ENCODE measurements at regions not wholly inside any gene's neighbourhood (a gene's known extent, or its start where the extent isn't known, plus 50 kb on each side); places are given as distances from the start of the nearest gene placed in this dataset.

GRCh38 chr21:15233611-15234010 lies 168.8 kb upstream of the NRIP1 start:
- H3K27ac ChIP-seq: no peak overlapping the region
- TF ChIP-seq ZFX (IDR thresholded peaks at IDR 0.05; ENCODE audit: borderline replicate concordance) (no peak), CTCF (IDR thresholded peaks at IDR 0.05) (no peak)

GRCh38 chr21:15236111-15236510 lies 171.3 kb upstream of the NRIP1 start:
- no peak overlapping the region for H3K27ac ChIP-seq
- TF ChIP-seq ZFX (IDR thresholded peaks at IDR 0.05; ENCODE audit: borderline replicate concordance) (no peak), CTCF (IDR thresholded peaks at IDR 0.05) (no peak)

- H3K27ac ChIP-seq: no peak overlapping the region
- TF ChIP-seq ZFX (IDR thresholded peaks at IDR 0.05; ENCODE audit: borderline replicate concordance): no peak
- TF ChIP-seq CTCF (IDR thresholded peaks at IDR 0.05): no peak
Observed at GRCh38 chr21:15240848-15241247, 176.0 kb upstream of the NRIP1 start.

GRCh38 chr21:15241997-15242736 lies 177.4 kb upstream of the NRIP1 start:
- no peak overlapping the region for H3K27ac ChIP-seq
- peak; percentile 22 for TF ChIP-seq CTCF (IDR thresholded peaks at IDR 0.05)
- no peak for TF ChIP-seq ZFX (IDR thresholded peaks at IDR 0.05; ENCODE audit: borderline replicate concordance)

GRCh38 chr21:15242906-15243305 lies 178.1 kb upstream of the NRIP1 start:
- H3K27ac ChIP-seq: no peak overlapping the region
- TF ChIP-seq ZFX (IDR thresholded peaks at IDR 0.05; ENCODE audit: borderline replicate concordance) (no peak), CTCF (IDR thresholded peaks at IDR 0.05) (no peak)

GRCh38 chr21:15243406-15243805 lies 178.6 kb upstream of the NRIP1 start:
- TF ChIP-seq ZFX (IDR thresholded peaks at IDR 0.05; ENCODE audit: borderline replicate concordance) (no peak), CTCF (IDR thresholded peaks at IDR 0.05) (no peak)
- no peak overlapping the region for H3K27ac ChIP-seq

- H3K27ac ChIP-seq: no peak overlapping the region
- TF ChIP-seq ZFX (IDR thresholded peaks at IDR 0.05; ENCODE audit: borderline replicate concordance) (no peak), CTCF (IDR thresholded peaks at IDR 0.05) (no peak)
Observed at GRCh38 chr21:15247613-15248012, 182.8 kb upstream of the NRIP1 start.
